H1 (cell line): ENCODE measurements at regions not wholly inside any gene's neighbourhood (a gene's known extent, or its start where the extent isn't known, plus 50 kb on each side); places are given as distances from the start of the nearest gene placed in this dataset.

Source experiments
- CTCF ChIA-PET: fragments of 300-600 bp; sonication (Branson Sonifier 250); formaldehyde crosslinking; loops from one replicate; lab custom pipeline; 2021; ENCODE audit not compliant: partially characterized antibody; lab: Charles Lee
- POLR2A ChIA-PET: fragments of 300-600 bp; sonication (Branson Sonifier 250); formaldehyde crosslinking; loops from one replicate; lab custom pipeline; 2021; ENCODE audit warnings: inconsistent platforms; ENCODE audit not compliant: partially characterized antibody; lab: Charles Lee
- DNase-seq, 2 experiments: peaks; one replicate each; pipeline versions ENCODE4 v3.0.0 to v3.0.0-alpha.2; 2010 to 2022; ENCODE audit warnings: low spot score in 2 of 2, low read depth in 1 of 2, mixed read lengths in 1 of 2
- FAIRE-seq: peaks from 2 replicates; lab custom pipeline; 2011; peaks lifted over from hg19 to GRCh38; lab: Jason Lieb, UNC
- H2AFZ ChIP-seq: 2 replicates; pipeline ENCODE4 v1.8.1; 2012; ENCODE audit warnings: low read length, inconsistent platforms
- H2AK5ac ChIP-seq: 2 replicates; pipeline ENCODE4 v1.6.1; 2013; ENCODE audit warnings: low read depth, low read length
- H2BK120ac ChIP-seq: replicated peaks from 2 replicates; pipeline ENCODE3; 2013; ENCODE audit warnings: low read depth, low read length, inconsistent platforms
- H2BK12ac ChIP-seq: 2 replicates; pipeline ENCODE4 v1.6.1; 2013; ENCODE audit warnings: low read depth, low read length
- H2BK15ac ChIP-seq: 2 replicates; pipeline ENCODE4 v1.6.1; 2013; ENCODE audit warnings: low read length
- H2BK20ac ChIP-seq: 2 replicates; pipeline ENCODE4 v1.6.1; 2013; ENCODE audit warnings: low read length
- H2BK5ac ChIP-seq: 2 replicates; pipeline ENCODE4 v1.6.1; 2013; ENCODE audit warnings: low read depth, low read length
- H3K14ac ChIP-seq: 2 replicates; pipeline ENCODE4 v1.6.1; 2013; ENCODE audit warnings: inconsistent platforms; ENCODE audit not compliant: insufficient read length
- H3K18ac ChIP-seq: 2 replicates; pipeline ENCODE4 v1.6.1; 2013; ENCODE audit warnings: low read length; ENCODE audit errors: extremely low read depth
- H3K23ac ChIP-seq: 2 replicates; pipeline ENCODE4 v1.6.1; 2013; ENCODE audit warnings: inconsistent platforms; ENCODE audit not compliant: insufficient read length
- H3K23me2 ChIP-seq: 2 replicates; pipeline ENCODE4 v1.6.1; 2013; ENCODE audit warnings: low read depth, low read length
- H3K27ac ChIP-seq: 2 replicates; pipeline ENCODE4 v1.6.1; 2011; ENCODE audit warnings: low read depth, low read length, inconsistent platforms
- H3K27me3 ChIP-seq, 4 experiments: replicated peaks in 1 of 4; 1 replicate in 1 of 4; 2 replicates in 3 of 4; pipeline versions ENCODE4 v1.6.1 to v1.8.1; 2011 to 2013; ENCODE audit warnings: low read length in 3 of 4, mild to moderate bottlenecking in 3 of 4, inconsistent platforms in 2 of 4, mixed read lengths in 2 of 4, moderate library complexity in 1 of 4; ENCODE audit not compliant: control insufficient read depth in 3 of 4, insufficient read depth in 3 of 4; ENCODE audit errors: extremely low read depth in 1 of 4
- H3K36me3 ChIP-seq, 4 experiments: 2 replicates each; pipeline versions ENCODE4 v1.6.1 to v1.8.1; 2011 to 2013; ENCODE audit warnings: mild to moderate bottlenecking in 4 of 4, low read length in 3 of 4, moderate library complexity in 2 of 4, control low read depth in 1 of 4, inconsistent platforms in 1 of 4; ENCODE audit not compliant: insufficient read depth in 4 of 4, control insufficient read depth in 2 of 4
- H3K4ac ChIP-seq: replicated peaks from 2 replicates; pipeline ENCODE3; 2013; ENCODE audit warnings: low read length, low read depth, mixed read lengths, inconsistent platforms; ENCODE audit not compliant: insufficient read length
- H3K4me1 ChIP-seq, 4 experiments: replicated peaks in 1 of 4; 1 replicate in 1 of 4; 2 replicates in 3 of 4; pipeline versions ENCODE4 v1.6.1 to v1.8.1; 2011 to 2013; ENCODE audit warnings: low read length in 3 of 4, inconsistent platforms in 2 of 4, mixed read lengths in 1 of 4; ENCODE audit not compliant: insufficient read depth in 4 of 4, control insufficient read depth in 3 of 4
- H3K4me2 ChIP-seq, 2 experiments: 2 replicates each; pipeline versions ENCODE4 v1.6.1 to v1.8.1; 2011 to 2013; ENCODE audit warnings: low read depth in 2 of 2, low read length in 2 of 2, control low read depth in 1 of 2, inconsistent platforms in 1 of 2, mild to moderate bottlenecking in 1 of 2; ENCODE audit not compliant: insufficient read depth in 1 of 2
- H3K4me3 ChIP-seq, 4 experiments: fragments of 200-600, 300-600 bp in 1 of 4; sonication (generic), shearing (Covaris generic), sonication (Bioruptor Twin) in 1 of 4; 2 replicates each; pipeline versions ENCODE4 v1.5.1 to v1.8.1; 2011 to 2016; ENCODE audit warnings: low read length in 4 of 4, low read depth in 3 of 4, control low read depth in 2 of 4, inconsistent platforms in 2 of 4, mild to moderate bottlenecking in 2 of 4, mixed read lengths in 1 of 4, moderate library complexity in 1 of 4; ENCODE audit not compliant: insufficient read depth in 2 of 4; ENCODE audit errors: extremely low read depth in 1 of 4
- H3K56ac ChIP-seq: replicated peaks from 2 replicates; pipeline ENCODE3; 2013; ENCODE audit warnings: low read depth, mild to moderate bottlenecking, mixed read lengths, low read length, inconsistent platforms; ENCODE audit not compliant: insufficient read length
- H3K79me1 ChIP-seq: 2 replicates; pipeline ENCODE4 v1.6.1; 2013; ENCODE audit warnings: low read depth, low read length, control low read depth
- H3K79me2 ChIP-seq, 2 experiments: 2 replicates each; pipeline versions ENCODE4 v1.6.1 to v1.8.1; 2012 to 2013; ENCODE audit warnings: low read length in 2 of 2, mild to moderate bottlenecking in 2 of 2, inconsistent platforms in 1 of 2; ENCODE audit not compliant: insufficient read depth in 2 of 2, control insufficient read depth in 1 of 2
- H3K9ac ChIP-seq, 4 experiments: replicated peaks in 1 of 4; 1 replicate in 1 of 4; 2 replicates in 3 of 4; pipeline versions ENCODE4 v1.6.1 to v1.8.1; 2011 to 2013; ENCODE audit warnings: low read depth in 3 of 4, low read length in 3 of 4, control low read depth in 2 of 4, mild to moderate bottlenecking in 2 of 4, moderate library complexity in 2 of 4, inconsistent platforms in 1 of 4; ENCODE audit errors: extremely low read depth in 1 of 4
- H3K9me3 ChIP-seq, 2 experiments: 2 replicates each; pipeline versions ENCODE4 v1.6.1 to v1.8.1; 2012 to 2013; ENCODE audit warnings: mild to moderate bottlenecking in 2 of 2, moderate library complexity in 2 of 2, control low read depth in 1 of 2, inconsistent platforms in 1 of 2, low read depth in 1 of 2, low read length in 1 of 2, mixed read lengths in 1 of 2; ENCODE audit not compliant: insufficient read depth in 2 of 2
- H4K20me1 ChIP-seq, 2 experiments: replicated peaks in 1 of 2; 2 replicates each; pipeline versions ENCODE3 to v1.8.1; 2011 to 2013; ENCODE audit warnings: inconsistent platforms in 2 of 2, low read length in 2 of 2, mild to moderate bottlenecking in 1 of 2; ENCODE audit not compliant: insufficient read depth in 2 of 2, control insufficient read depth in 1 of 2
- H4K5ac ChIP-seq: 2 replicates; pipeline ENCODE4 v1.6.1; 2013; ENCODE audit warnings: low read length, low read depth, mixed read lengths, inconsistent platforms; ENCODE audit not compliant: insufficient read length
- H4K8ac ChIP-seq: 2 replicates; pipeline ENCODE4 v1.8.0; 2013; ENCODE audit warnings: mild to moderate bottlenecking, moderate library complexity, low read length, inconsistent platforms; ENCODE audit not compliant: insufficient read depth; ENCODE audit errors: extremely low read depth
- H4K91ac ChIP-seq: replicated peaks from 2 replicates; pipeline ENCODE3; 2013; ENCODE audit warnings: low read length, mixed read lengths, inconsistent platforms; ENCODE audit not compliant: insufficient read length
- KDM4A ChIP-seq: IDR thresholded peaks from one replicate; pipeline ENCODE4 v1.7.1; 2012; ENCODE audit warnings: low read depth, mild to moderate bottlenecking, moderate library complexity, low read length, inconsistent platforms; ENCODE audit not compliant: severe bottlenecking
- RAD21 ChIP-seq, 2 experiments: IDR thresholded peaks in 1 of 2; conservative IDR thresholded peaks in 1 of 2; 2 replicates each; pipeline ENCODE4 v1.6.1; 2011; ENCODE audit warnings: low read depth in 2 of 2, low read length in 2 of 2, improper control_type of control experiment in 1 of 2, inconsistent platforms in 1 of 2, mild to moderate bottlenecking in 1 of 2, moderate library complexity in 1 of 2
- WGBS, 2 experiments: shearing (Covaris generic) in 1 of 2; methylation state at CpG; one replicate each; pipeline versions ENCODE4 v1.1.6 to v1.1.7; 2013 to 2015; ENCODE audit warnings: low lambda C conversion rate in 2 of 2, mixed read lengths in 2 of 2, inconsistent platforms in 1 of 2, low coverage in 1 of 2, missing lambda C conversion rate in 1 of 2; ENCODE audit not compliant: insufficient replicate concordance in 2 of 2, insufficient coverage in 1 of 2, insufficient read length in 1 of 2; ENCODE audit errors: extremely low coverage in 1 of 2, missing lambda C conversion rate in 1 of 2; 5-methylcytosine and 5-hydroxymethylcytosine counted together

DNA sequence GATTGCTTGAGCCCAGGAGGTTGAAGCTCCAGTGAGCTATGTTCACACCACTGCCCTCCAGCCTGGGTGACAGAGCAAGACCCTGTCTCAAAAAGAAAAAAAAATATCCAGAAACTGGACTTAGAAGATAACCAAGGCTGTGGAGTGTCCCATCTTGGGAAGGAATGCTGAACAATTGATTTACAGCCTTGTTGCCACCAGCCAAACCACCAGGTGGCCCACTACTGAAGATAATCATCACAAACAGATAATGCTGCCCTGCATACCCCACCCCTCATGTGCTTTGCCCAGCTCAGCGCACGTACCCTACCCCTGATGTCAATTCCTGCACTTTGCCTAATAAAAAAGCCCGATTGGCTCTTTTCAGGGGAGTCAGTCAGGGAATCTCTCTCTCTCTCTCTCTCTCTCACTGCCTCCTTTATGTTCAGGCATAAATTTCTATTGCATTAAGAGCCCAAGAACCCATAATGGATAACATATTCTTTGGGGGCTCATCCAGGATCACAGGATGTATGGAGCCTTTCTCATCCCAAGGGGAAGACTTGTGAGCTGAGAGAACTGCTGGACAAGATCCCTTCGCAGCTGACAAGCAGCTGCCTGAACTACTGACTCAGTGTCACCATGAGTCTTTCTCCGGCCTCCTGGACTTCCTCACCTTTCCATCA, 166.4 kb downstream of the CD24 start:
- peaks cover 0 to 11% (median 0%) of the 10 kb centered on the region in 4 experiments; a peak in 2 of 8 replicates for H3K36me3 ChIP-seq
- no peak overlapping the region for H2BK20ac ChIP-seq
- no peak overlapping the region for H3K27ac ChIP-seq
- no peaks in the 10 kb centered on the region for H3K79me2 ChIP-seq
- no peak overlapping the region for H2AFZ ChIP-seq
- no peak overlapping the region for H4K5ac ChIP-seq
- ChIA-PET POLR2A (interaction anchor here (0.7 to 1.5 kb wide), 2 partner anchors 16 to 166 kb away, joined by 3 to 4 read pairs; no protein-coding TSS in a partner anchor), CTCF (interaction anchor here (0.6 to 0.9 kb wide), 3 partner anchors 23 to 1335 kb away, joined by 3 to 5 read pairs (median 3); no protein-coding TSS in a partner anchor)
- WGBS, 2 experiments, result 86% methylated on average over 5 of the region's 5 CpGs; no CpG with 5 or more reads in 1 of the 2 experiments
- DNase-seq (no peak), FAIRE-seq (no peak)
- no peak overlapping the region for H2BK5ac ChIP-seq
- no peak overlapping the region for H2BK15ac ChIP-seq
- no peak overlapping the region for H3K4ac ChIP-seq
- H3K9ac ChIP-seq, result no peak overlapping the region
- no peaks in the 10 kb centered on the region for H3K79me1 ChIP-seq
- no peak overlapping the region for H3K4me2 ChIP-seq
- H3K14ac ChIP-seq, result no peak overlapping the region
- H3K4me1 ChIP-seq, result peaks cover 1 to 9% (median 6%) of the 10 kb centered on the region in 4 experiments; a peak in 6 of 7 replicates
- no peak overlapping the region for H2AK5ac ChIP-seq
- 0 out of 4 replicates have a peak, but pooled peaks of 1 of the 2 experiments have one; percentile 2 for TF ChIP-seq RAD21 (IDR thresholded peaks at IDR 0.05 in 1 of 2, conservative IDR thresholded peaks at IDR 0.05 in 1 of 2; ENCODE audit: low read depth in 2 of 2, low read length in 2 of 2)
- no peak for TF ChIP-seq KDM4A
- no peak overlapping the region for H2BK120ac ChIP-seq
- no peak overlapping the region for H3K23ac ChIP-seq
- H4K8ac ChIP-seq, result no peak overlapping the region
- H3K23me2 ChIP-seq, result no peaks in the 10 kb centered on the region
- peaks cover 44 to 55% of the 10 kb centered on the region in 2 experiments for H3K9me3 ChIP-seq
- H4K91ac ChIP-seq, result no peak overlapping the region
- no peak overlapping the region for H3K4me3 ChIP-seq
- H3K56ac ChIP-seq, result no peak overlapping the region
- no peaks in the 10 kb centered on the region; a peak in 1 of 7 replicates for H3K27me3 ChIP-seq
- no peak overlapping the region for H3K18ac ChIP-seq
- no peaks in the 10 kb centered on the region for H4K20me1 ChIP-seq
- H2BK12ac ChIP-seq, result no peak overlapping the region
